ENCODE measurements at regions not wholly inside any gene's neighbourhood (a gene's known extent, or its start where the extent isn't known, plus 50 kb on each side); places are given as distances from the start of the nearest gene placed in this dataset.
"Not testable (repeated sequence)": the region's sequence is repeated elsewhere in the genome, so short reads cannot be mapped to it uniquely, and the experiment has no call there.

- ATAC-seq (no peak), DNase-seq (no peak)
- TF ChIP-seq, protein P1, sequence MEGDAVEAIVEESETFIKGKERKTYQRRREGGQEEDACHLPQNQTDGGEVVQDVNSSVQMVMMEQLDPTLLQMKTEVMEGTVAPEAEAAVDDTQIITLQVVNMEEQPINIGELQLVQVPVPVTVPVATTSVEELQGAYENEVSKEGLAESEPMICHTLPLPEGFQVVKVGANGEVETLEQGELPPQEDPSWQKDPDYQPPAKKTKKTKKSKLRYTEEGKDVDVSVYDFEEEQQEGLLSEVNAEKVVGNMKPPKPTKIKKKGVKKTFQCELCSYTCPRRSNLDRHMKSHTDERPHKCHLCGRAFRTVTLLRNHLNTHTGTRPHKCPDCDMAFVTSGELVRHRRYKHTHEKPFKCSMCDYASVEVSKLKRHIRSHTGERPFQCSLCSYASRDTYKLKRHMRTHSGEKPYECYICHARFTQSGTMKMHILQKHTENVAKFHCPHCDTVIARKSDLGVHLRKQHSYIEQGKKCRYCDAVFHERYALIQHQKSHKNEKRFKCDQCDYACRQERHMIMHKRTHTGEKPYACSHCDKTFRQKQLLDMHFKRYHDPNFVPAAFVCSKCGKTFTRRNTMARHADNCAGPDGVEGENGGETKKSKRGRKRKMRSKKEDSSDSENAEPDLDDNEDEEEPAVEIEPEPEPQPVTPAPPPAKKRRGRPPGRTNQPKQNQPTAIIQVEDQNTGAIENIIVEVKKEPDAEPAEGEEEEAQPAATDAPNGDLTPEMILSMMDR (IDR thresholded peaks at IDR 0.05), result no peak
- intact Hi-C loops (cut with DNase I, micrococcal nuclease), result no loop called here
- Histone ChIP-seq H3K4me1 (ENCODE audit: low read depth) (no peaks in the 10 kb centered on the region), H3K4me3 (no peak overlapping the region), H3K9me3 (no peaks in the 10 kb centered on the region), H3K36me3 (ENCODE audit: low read depth) (no peaks in the 10 kb centered on the region)
These were observed 104.0 kb downstream of the MAD2L1 start for GRCh38 chr4:119962631-119963030.

DNA sequence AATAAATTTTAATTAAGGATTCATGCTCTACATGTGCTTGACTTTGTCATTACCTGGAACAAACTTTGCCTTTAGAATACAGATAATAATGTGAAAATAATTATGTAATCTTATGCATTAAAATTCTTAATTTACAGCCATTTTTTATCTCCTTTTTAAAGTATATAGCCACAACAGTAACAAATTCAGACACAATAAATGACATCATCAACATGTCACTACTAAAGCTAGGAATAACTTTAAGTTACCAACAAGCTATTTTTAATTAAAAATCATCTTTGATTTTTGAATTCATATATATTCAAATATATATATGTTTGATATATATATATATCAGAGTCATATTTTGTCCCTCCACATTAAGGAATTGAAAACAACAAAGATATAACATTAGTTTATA is 107.7 kb downstream of the MAD2L1 start:
- H3K36me3 ChIP-seq (ENCODE audit: low read depth), result no peaks in the 10 kb centered on the region
- H3K4me3 ChIP-seq, result no peak overlapping the region
- ATAC-seq (no peak), DNase-seq (no peak)
- H3K9me3 ChIP-seq, result no peaks in the 10 kb centered on the region
- intact Hi-C loops (cut with DNase I, micrococcal nuclease), result no loop called here
- TF ChIP-seq, protein P1 (IDR thresholded peaks at IDR 0.05), result no peak
- H3K4me1 ChIP-seq (ENCODE audit: low read depth), result no peaks in the 10 kb centered on the region

- DNase-seq, result no peak
- no peaks in the 10 kb centered on the region for H3K4me1 ChIP-seq (ENCODE audit: low read depth)
- TF ChIP-seq, protein P1 (IDR thresholded peaks at IDR 0.05), result no peak
- H3K36me3 ChIP-seq (ENCODE audit: low read depth), result no peaks in the 10 kb centered on the region
- H3K9me3 ChIP-seq, result no peaks in the 10 kb centered on the region
- no peak for ATAC-seq
- H3K4me3 ChIP-seq, result no peak overlapping the region
- intact Hi-C loops (cut with DNase I, micrococcal nuclease), result no loop called here
These were observed 111.4 kb downstream of the MAD2L1 start for GRCh38 chr4:119955256-119955655.

DNA sequence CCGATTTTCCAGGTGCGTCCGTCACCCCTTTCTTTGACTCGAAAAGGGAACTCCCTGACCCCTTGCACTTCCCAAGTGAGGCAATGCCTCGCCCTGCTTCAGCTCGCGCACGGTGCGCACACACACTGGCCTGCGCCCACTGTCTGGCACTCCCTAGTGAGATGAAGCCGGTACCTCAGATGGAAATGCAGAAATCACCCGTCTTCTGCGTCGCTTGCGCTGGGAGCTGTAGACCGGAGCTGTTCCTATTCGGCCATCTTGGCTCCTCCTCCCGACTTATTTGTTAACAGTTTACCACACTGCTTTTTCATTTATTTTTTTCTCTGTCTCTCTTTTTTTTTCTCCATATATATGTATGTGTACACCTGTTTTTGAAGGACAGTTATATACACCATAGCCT is 112.2 kb downstream of the MAD2L1 start:
- H3K36me3 ChIP-seq (ENCODE audit: low read depth); intact Hi-C loops (cut with DNase I, micrococcal nuclease); ATAC-seq; H3K4me1 ChIP-seq (ENCODE audit: low read depth); DNase-seq; H3K4me3 ChIP-seq; H3K9me3 ChIP-seq: not testable (repeated sequence)

GRCh38 chr4:119946359-119946758 is 120.3 kb downstream of the MAD2L1 start:
- Histone ChIP-seq H3K36me3 (ENCODE audit: low read depth) (no peaks in the 10 kb centered on the region), H3K9me3 (no peaks in the 10 kb centered on the region)
- intact Hi-C loops (cut with DNase I, micrococcal nuclease), result no loop called here

GRCh38 chr4:119942806-119943205 is 123.8 kb downstream of the MAD2L1 start:
- Histone ChIP-seq H3K4me3 (no peak overlapping the region), H3K36me3 (ENCODE audit: low read depth) (no peaks in the 10 kb centered on the region), H3K9me3 (no peaks in the 10 kb centered on the region), H3K4me1 (ENCODE audit: low read depth) (no peaks in the 10 kb centered on the region)
- DNase-seq, result no peak
- ATAC-seq, result no peak
- TF ChIP-seq, protein P1 (IDR thresholded peaks at IDR 0.05), result no peak
- intact Hi-C loops (cut with DNase I, micrococcal nuclease), result no loop called here

More at GRCh38 chr4:119946359-119946758, 120.3 kb downstream of the MAD2L1 start:
- DNase-seq, result no peak
- Histone ChIP-seq H3K4me1 (ENCODE audit: low read depth) (no peaks in the 10 kb centered on the region), H3K4me3 (no peak overlapping the region)
- no peak for ATAC-seq
- TF ChIP-seq, protein P1 (IDR thresholded peaks at IDR 0.05), result no peak

All from mucosa of descending colon (tissue), 3 donors.